ENCODE measurements at regions not wholly inside any gene's neighbourhood (a gene's known extent, or its start where the extent isn't known, plus 50 kb on each side); places are given as distances from the start of the nearest gene placed in this dataset.
A peak's percentile ranks its signal among the peaks of the same experiment; 100 is the strongest.

GRCh38 chr11:129740125-129740719, 75.4 kb upstream of the TMEM45B start:
- TF ChIP-seq MAX (IDR thresholded peaks at IDR 0.05; ENCODE audit: low read depth, low read length) (no peak), CTCF (IDR thresholded peaks at IDR 0.05; ENCODE audit: low read depth, low read length) (no peak), MYC (IDR thresholded peaks at IDR 0.05; ENCODE audit: low read depth, low read length) (no peak), POLR2A (IDR thresholded peaks at IDR 0.05; ENCODE audit: extremely low read depth, insufficient read length) (no peak)
- DNase-seq (ENCODE audit: low read depth): no peak
- no peak overlapping the region for H3K4me3 ChIP-seq (ENCODE audit: low read depth, low read length)

GRCh38 chr11:129743112-129743815, 72.4 kb upstream of the TMEM45B start:
- DNase-seq (ENCODE audit: low read depth): no peak
- no peak for TF ChIP-seq CTCF (IDR thresholded peaks at IDR 0.05; ENCODE audit: low read depth, low read length)
- TF ChIP-seq MYC (IDR thresholded peaks at IDR 0.05; ENCODE audit: low read depth, low read length): no peak
- TF ChIP-seq MAX (IDR thresholded peaks at IDR 0.05; ENCODE audit: low read depth, low read length): no peak
- no peak for TF ChIP-seq POLR2A (IDR thresholded peaks at IDR 0.05; ENCODE audit: extremely low read depth, insufficient read length)
- H3K4me3 ChIP-seq (ENCODE audit: low read depth, low read length): no peak overlapping the region

- no peak for DNase-seq (ENCODE audit: low read depth)
- no peak overlapping the region for H3K4me3 ChIP-seq (ENCODE audit: low read depth, low read length)
- TF ChIP-seq CTCF (IDR thresholded peaks at IDR 0.05; ENCODE audit: low read depth, low read length): no peak
- TF ChIP-seq POLR2A (IDR thresholded peaks at IDR 0.05; ENCODE audit: extremely low read depth, insufficient read length): no peak
- no peak for TF ChIP-seq MYC (IDR thresholded peaks at IDR 0.05; ENCODE audit: low read depth, low read length)
- no peak for TF ChIP-seq MAX (IDR thresholded peaks at IDR 0.05; ENCODE audit: low read depth, low read length)
These were observed 68.6 kb upstream of the TMEM45B start for GRCh38 chr11:129747071-129747470.

GRCh38 chr11:129749141-129749540, 66.5 kb upstream of the TMEM45B start:
- no peak overlapping the region for H3K4me3 ChIP-seq (ENCODE audit: low read depth, low read length)
- no peak for TF ChIP-seq POLR2A (IDR thresholded peaks at IDR 0.05; ENCODE audit: extremely low read depth, insufficient read length)
- TF ChIP-seq CTCF (IDR thresholded peaks at IDR 0.05; ENCODE audit: low read depth, low read length): no peak
- no peak for TF ChIP-seq MYC (IDR thresholded peaks at IDR 0.05; ENCODE audit: low read depth, low read length)
- no peak for TF ChIP-seq MAX (IDR thresholded peaks at IDR 0.05; ENCODE audit: low read depth, low read length)

GRCh38 chr11:129750343-129751292, 65.0 kb upstream of the TMEM45B start:
- peak; percentile 72 for TF ChIP-seq CTCF (IDR thresholded peaks at IDR 0.05; ENCODE audit: low read depth, low read length)
- peak; percentile 24; the same call in 1 of the 2 replicates for TF ChIP-seq MAX (IDR thresholded peaks at IDR 0.05; ENCODE audit: low read depth, low read length)
- no peak for TF ChIP-seq POLR2A (IDR thresholded peaks at IDR 0.05; ENCODE audit: extremely low read depth, insufficient read length)
- peak; percentile 36; the same call in 1 of the 2 replicates for TF ChIP-seq MYC (IDR thresholded peaks at IDR 0.05; ENCODE audit: low read depth, low read length)
- H3K4me3 ChIP-seq (ENCODE audit: low read depth, low read length): no peak overlapping the region
- peak; percentile 82 for DNase-seq (ENCODE audit: low read depth)

More at GRCh38 chr11:129749141-129749540, 66.5 kb upstream of the TMEM45B start:
- no peak for DNase-seq (ENCODE audit: low read depth)

All from NB4 (cell line).